HEK293 (cell line): ENCODE measurements at regions not wholly inside any gene's neighbourhood (a gene's known extent, or its start where the extent isn't known, plus 50 kb on each side); places are given as distances from the start of the nearest gene placed in this dataset.
"Not testable (repeated sequence)": the region's sequence is repeated elsewhere in the genome, so short reads cannot be mapped to it uniquely, and the experiment has no call there.

Source experiments
- CTCF ChIA-PET: fragments of 350-600 bp; formaldehyde crosslinking; extraction: SDS; loops from one replicate; lab custom pipeline; 2021; ENCODE audit warnings: antibody characterized with exemption; lab: Yijun Ruan, JAX
- POLR2A ChIA-PET: fragments of 300-600 bp; formaldehyde crosslinking; extraction: SDS; loops from one replicate; lab custom pipeline; 2020; ENCODE audit warnings: antibody characterized with exemption, inconsistent platforms; lab: Yijun Ruan, JAX
- H3K27ac ChIP-seq: fragments of 200-500 bp; sonication (Bioruptor generic); 2 replicates; pipeline ENCODE4 v1.5.1; 2014; ENCODE audit warnings: low read depth, low read length, control low read depth, inconsistent platforms; ENCODE audit errors: extremely low read depth
- H3K36me3 ChIP-seq, 2 experiments: fragments of 200-500 bp in 1 of 2; sonication (Bioruptor generic) in 1 of 2; 1 replicate in 1 of 2; 2 replicates in 1 of 2; pipeline ENCODE4 v1.5.1; 2014 to 2017; ENCODE audit warnings: inconsistent platforms in 2 of 2, low read length in 2 of 2; ENCODE audit not compliant: control insufficient read depth in 2 of 2, insufficient read depth in 1 of 2
- H3K4me1 ChIP-seq: fragments of 200-500 bp; sonication (Bioruptor generic); 2 replicates; pipeline ENCODE4 v1.5.1; 2014; ENCODE audit warnings: mild to moderate bottlenecking, low read length, inconsistent platforms; ENCODE audit not compliant: control insufficient read depth, insufficient read depth
- H3K4me3 ChIP-seq: 2 replicates; pipeline ENCODE4 v1.5.1; 2011; ENCODE audit warnings: low read depth, mild to moderate bottlenecking, control low read depth, low read length, moderate library complexity
- H3K9me3 ChIP-seq: fragments of 200-500 bp; sonication (Bioruptor generic); 2 replicates; pipeline ENCODE4 v1.5.1; 2014; ENCODE audit warnings: low read depth, low read length, inconsistent platforms; ENCODE audit not compliant: control insufficient read depth, insufficient read depth
- KLF16 ChIP-seq: fragments of 450-650 bp; formaldehyde crosslinking; IDR thresholded peaks from 2 replicates; pipeline ENCODE4 v1.5.1; 2017; ENCODE audit warnings: missing biosample characterization, missing genetic modification characterization
- MZF1 ChIP-seq: fragments of 450-650 bp; formaldehyde crosslinking; IDR thresholded peaks from 2 replicates; pipeline ENCODE4 v1.5.1; 2017; ENCODE audit warnings: missing biosample characterization, missing genetic modification characterization, borderline replicate concordance
- PBX3 ChIP-seq: sonication (generic); formaldehyde crosslinking; IDR thresholded peaks from 2 replicates; pipeline ENCODE4 v1.8.1; 2022; ENCODE audit warnings: mild to moderate bottlenecking, moderate library complexity, missing genetic modification reagents
- PRDM4 ChIP-seq: fragments of 450-650 bp; formaldehyde crosslinking; IDR thresholded peaks from 2 replicates; pipeline ENCODE4 v1.5.1; 2017; ENCODE audit warnings: missing biosample characterization, missing genetic modification characterization
- SALL2 ChIP-seq: fragments of 450-650 bp; formaldehyde crosslinking; IDR thresholded peaks from 2 replicates; pipeline ENCODE4 v1.5.0; 2017; ENCODE audit warnings: missing biosample characterization, mild to moderate bottlenecking, missing genetic modification characterization, borderline replicate concordance
- SCRT1 ChIP-seq: fragments of 450-650 bp; formaldehyde crosslinking; IDR thresholded peaks from 2 replicates; pipeline ENCODE4 v1.5.1; 2016; ENCODE audit warnings: missing biosample characterization, missing genetic modification characterization, borderline replicate concordance
- ZBTB1 ChIP-seq: fragments of 450-650 bp; formaldehyde crosslinking; IDR thresholded peaks from 2 replicates; pipeline ENCODE4 v1.5.1; 2016; ENCODE audit warnings: missing biosample characterization, missing genetic modification characterization
- ZBTB10 ChIP-seq: fragments of 450-650 bp; formaldehyde crosslinking; IDR thresholded peaks from 2 replicates; pipeline ENCODE4 v1.5.1; 2016; ENCODE audit warnings: missing biosample characterization, missing genetic modification characterization
- ZFP69B ChIP-seq: fragments of 450-650 bp; formaldehyde crosslinking; IDR thresholded peaks from 2 replicates; pipeline ENCODE4 v1.5.1; 2016; ENCODE audit warnings: missing biosample characterization, missing genetic modification characterization
- ZNF140 ChIP-seq: fragments of 450-650 bp; formaldehyde crosslinking; IDR thresholded peaks from 2 replicates; pipeline ENCODE4 v1.5.1; 2016; ENCODE audit warnings: missing biosample characterization, missing genetic modification characterization
- ZNF146 ChIP-seq: fragments of 450-650 bp; formaldehyde crosslinking; IDR thresholded peaks from 2 replicates; pipeline ENCODE4 v1.5.1; 2016; ENCODE audit warnings: missing biosample characterization, missing genetic modification characterization
- ZNF155 ChIP-seq: fragments of 450-650 bp; formaldehyde crosslinking; IDR thresholded peaks from 2 replicates; pipeline ENCODE4 v1.5.1; 2016; ENCODE audit warnings: missing biosample characterization, missing genetic modification characterization
- ZNF16 ChIP-seq: fragments of 450-650 bp; formaldehyde crosslinking; IDR thresholded peaks from 2 replicates; pipeline ENCODE4 v1.5.1; 2016; ENCODE audit warnings: low read depth, missing biosample characterization, missing genetic modification characterization
- ZNF169 ChIP-seq: fragments of 450-650 bp; formaldehyde crosslinking; IDR thresholded peaks from 2 replicates; pipeline ENCODE4 v1.5.1; 2016; ENCODE audit warnings: missing biosample characterization, missing genetic modification characterization
- ZNF184 ChIP-seq: fragments of 450-650 bp; IDR thresholded peaks from 2 replicates; pipeline ENCODE4 v1.5.1; 2018; ENCODE audit warnings: missing biosample characterization, mild to moderate bottlenecking, missing genetic modification characterization
- ZNF214 ChIP-seq: fragments of 450-650 bp; formaldehyde crosslinking; IDR thresholded peaks from 2 replicates; pipeline ENCODE4 v1.5.1; 2017; ENCODE audit warnings: missing biosample characterization, mild to moderate bottlenecking, missing genetic modification characterization, borderline replicate concordance
- ZNF221 ChIP-seq: fragments of 450-650 bp; formaldehyde crosslinking; IDR thresholded peaks from 2 replicates; pipeline ENCODE4 v1.5.1; 2017; ENCODE audit warnings: missing biosample characterization, missing genetic modification characterization, borderline replicate concordance
- ZNF24 ChIP-seq: fragments of 450-650 bp; formaldehyde crosslinking; IDR thresholded peaks from 2 replicates; pipeline ENCODE4 v1.5.1; 2016; ENCODE audit warnings: missing biosample characterization, missing genetic modification characterization
- ZNF350 ChIP-seq: fragments of 450-650 bp; formaldehyde crosslinking; IDR thresholded peaks from 2 replicates; pipeline ENCODE4 v1.5.0; 2017; ENCODE audit warnings: missing biosample characterization, mild to moderate bottlenecking, missing genetic modification characterization
- ZNF423 ChIP-seq: fragments of 450-650 bp; formaldehyde crosslinking; IDR thresholded peaks from 2 replicates; pipeline ENCODE4 v1.5.1; 2016; ENCODE audit warnings: missing biosample characterization, missing genetic modification characterization
- ZNF529 ChIP-seq: fragments of 450-650 bp; formaldehyde crosslinking; IDR thresholded peaks from 2 replicates; pipeline ENCODE4 v1.5.1; 2017; ENCODE audit warnings: missing genetic modification characterization, missing biosample characterization; ENCODE audit not compliant: insufficient replicate concordance
- ZNF558 ChIP-seq: fragments of 450-650 bp; formaldehyde crosslinking; IDR thresholded peaks from 2 replicates; pipeline ENCODE4 v1.5.1; 2016; ENCODE audit warnings: missing biosample characterization, missing genetic modification characterization
- ZNF600 ChIP-seq: fragments of 450-650 bp; formaldehyde crosslinking; IDR thresholded peaks from 2 replicates; pipeline ENCODE4 v1.5.1; 2016; ENCODE audit warnings: missing biosample characterization, missing genetic modification characterization
- ZNF623 ChIP-seq: fragments of 450-650 bp; formaldehyde crosslinking; IDR thresholded peaks from 2 replicates; pipeline ENCODE4 v1.5.1; 2016; ENCODE audit warnings: missing biosample characterization, missing genetic modification characterization
- ZNF677 ChIP-seq: fragments of 450-650 bp; IDR thresholded peaks from 2 replicates; pipeline ENCODE4 v1.5.0; 2018; ENCODE audit warnings: missing biosample characterization, mild to moderate bottlenecking, missing genetic modification characterization, moderate library complexity
- ZNF777 ChIP-seq: fragments of 450-650 bp; formaldehyde crosslinking; IDR thresholded peaks from 2 replicates; pipeline ENCODE4 v1.5.1; 2017; ENCODE audit warnings: missing biosample characterization, missing genetic modification characterization, borderline replicate concordance
- ZSCAN30 ChIP-seq: fragments of 450-650 bp; IDR thresholded peaks from 2 replicates; pipeline ENCODE4 v1.5.1; 2018; ENCODE audit warnings: missing biosample characterization, mild to moderate bottlenecking, missing genetic modification characterization, moderate library complexity

- TF ChIP-seq PBX3 (CRISPR knock-in tag) = no peak
- TF ChIP-seq, all 188 proteins: peak for 0
These were observed 366.1 kb upstream of the CCNH start (continued) for GRCh38 chr5:87778876-87779275.

GRCh38 chr5:87777877-87778276 lies 365.1 kb upstream of the CCNH start:
- Histone ChIP-seq H3K36me3 (no peaks in the 10 kb centered on the region), H3K4me3 (no peak overlapping the region), H3K27ac (no peak overlapping the region), H3K9me3 (no peaks in the 10 kb centered on the region), H3K4me1 (no peaks in the 10 kb centered on the region)
- ChIA-PET POLR2A (no interaction called here), CTCF (interaction anchor here (0.6 to 7.4 kb wide), 2 partner anchors 913 to 948 kb away, joined by 3 to 46 read pairs; no protein-coding TSS in a partner anchor)
- no peak for TF ChIP-seq ZBTB1
- no peak for TF ChIP-seq ZNF221 (tag by site-specific recombination)
- TF ChIP-seq ZNF140 (tag by site-specific recombination) = no peak
- TF ChIP-seq ZFP69B (tag by site-specific recombination) = no peak
- TF ChIP-seq ZNF146 (tag by site-specific recombination) = no peak
- no peak for TF ChIP-seq ZSCAN30
- TF ChIP-seq SALL2 (tag by site-specific recombination) = no peak
- no peak for TF ChIP-seq ZNF184 (tag by site-specific recombination)

GRCh38 chr5:87776785-87777184 lies 364.1 kb upstream of the CCNH start:
- H3K36me3 ChIP-seq = no peaks in the 10 kb centered on the region
- ChIA-PET POLR2A (no interaction called here), CTCF (interaction anchor here (7.4 kb wide), 1 partner anchor 915 kb away, joined by 46 read pairs; no protein-coding TSS in a partner anchor)
- no peak overlapping the region for H3K4me3 ChIP-seq
- TF ChIP-seq MZF1 (no peak), ZNF558 (tag by site-specific recombination) (no peak), ZNF423 (tag by site-specific recombination) (no peak), KLF16 (no peak), ZNF677 (no peak), ZNF16 (tag by site-specific recombination) (no peak), ZNF155 (tag by site-specific recombination) (no peak), ZBTB10 (no peak), ZNF169 (tag by site-specific recombination) (no peak), ZNF214 (tag by site-specific recombination) (no peak), ZBTB1 (no peak), ZNF600 (tag by site-specific recombination) (no peak), PRDM4 (tag by site-specific recombination) (no peak), ZNF146 (tag by site-specific recombination) (no peak), SCRT1 (tag by site-specific recombination) (no peak), ZNF529 (no peak), ZNF777 (tag by site-specific recombination) (no peak), ZNF623 (tag by site-specific recombination) (no peak), ZNF350 (tag by site-specific recombination) (no peak), ZNF24 (tag by site-specific recombination) (no peak)
- H3K4me1 ChIP-seq = no peaks in the 10 kb centered on the region
- H3K27ac ChIP-seq = no peak overlapping the region
- no peaks in the 10 kb centered on the region for H3K9me3 ChIP-seq

- H3K9me3 ChIP-seq, H3K27ac ChIP-seq, H3K4me3 ChIP-seq, H3K36me3 ChIP-seq, POLR2A ChIA-PET, H3K4me1 ChIP-seq: not testable (repeated sequence)
- CTCF ChIA-PET = interaction anchor here (0.6 to 7.4 kb wide), 2 partner anchors 713 to 915 kb away, joined by 3 to 46 read pairs; no protein-coding TSS in a partner anchor
These were observed 363.6 kb upstream of the CCNH start for GRCh38 chr5:87776302-87776701.
